ENCODE measurements at regions not wholly inside any gene's neighbourhood (a gene's known extent, or its start where the extent isn't known, plus 50 kb on each side); places are given as distances from the start of the nearest gene placed in this dataset.

DNA sequence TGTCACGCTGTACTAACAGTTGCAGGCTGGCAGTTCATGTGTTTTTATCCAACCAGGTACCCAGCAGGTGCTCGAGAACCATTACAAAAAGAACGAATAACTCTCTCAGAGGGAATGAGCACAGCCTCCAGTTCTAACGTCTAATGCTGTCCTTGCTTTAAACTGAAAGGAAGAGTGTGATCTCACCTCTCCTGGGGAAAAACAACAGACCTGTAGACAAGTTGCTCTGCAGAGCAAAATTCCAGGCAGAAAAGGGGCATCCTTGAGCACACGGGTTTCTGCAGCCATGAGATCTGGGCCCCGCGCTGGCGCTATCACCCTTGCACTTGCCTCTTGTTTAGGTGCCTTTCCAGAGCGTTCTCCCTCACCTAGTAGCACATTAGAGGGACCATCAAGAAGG is 92.5 kb upstream of the DNAH5 start:
- ATAC-seq (no peak), FAIRE-seq (no peak), DNase-seq (ENCODE audit: low read depth, low spot score) (no peak)
- ChIA-PET RAD21 (ENCODE audit: unreplicated experiment) (no interaction called here), POLR2A (no interaction called here), SMC1A (ENCODE audit: uncharacterized antibody, unreplicated experiment) (no interaction called here), CTCF (interaction anchor here (1.3 kb wide), 2 partner anchors 25 to 45 kb away, joined by 3 read pairs; no protein-coding TSS in a partner anchor)
- intact Hi-C loops (cut with micrococcal nuclease; ENCODE audit: unreplicated experiment), result no loop called here
- Histone ChIP-seq H4K20me1 (ENCODE audit: control insufficient read depth, insufficient read depth) (no peaks in the 10 kb centered on the region), H3K27me3 (replicated peaks in 1 of 2; ENCODE audit: control insufficient read depth in 2 of 2, insufficient read depth in 2 of 2, low read length in 1 of 2) (peaks cover 0 to 4% of the 10 kb centered on the region in 2 experiments; a peak in 2 of 4 replicates), H3K9ac (ENCODE audit: control insufficient read depth, insufficient read depth, low read length) (no peak overlapping the region), H3K4me1 (ENCODE audit: control insufficient read depth, insufficient read depth, low read length) (no peaks in the 10 kb centered on the region), H3K36me3 (ENCODE audit: control insufficient read depth in 2 of 2, insufficient read depth in 2 of 2, low read length in 1 of 2) (no peaks in the 10 kb centered on the region), H3K79me2 (ENCODE audit: control insufficient read depth, insufficient read depth, low read length) (no peaks in the 10 kb centered on the region), H2AFZ (ENCODE audit: control insufficient read depth, low read depth, low read length) (no peak overlapping the region), H3K4me2 (ENCODE audit: control insufficient read depth, insufficient read depth) (no peak overlapping the region), H3K4me3 (no peak overlapping the region), H3K9me3 (replicated peaks; ENCODE audit: control insufficient read depth, insufficient read depth, low read length) (no peaks in the 10 kb centered on the region), H3K27ac (ENCODE audit: control insufficient read depth, insufficient read depth) (no peak overlapping the region)
- in situ Hi-C loops (cut with MboI), result no loop called here
- no peak for TF ChIP-seq RBBP5 (conservative IDR thresholded peaks at IDR 0.05)
- TF ChIP-seq, protein P1, sequence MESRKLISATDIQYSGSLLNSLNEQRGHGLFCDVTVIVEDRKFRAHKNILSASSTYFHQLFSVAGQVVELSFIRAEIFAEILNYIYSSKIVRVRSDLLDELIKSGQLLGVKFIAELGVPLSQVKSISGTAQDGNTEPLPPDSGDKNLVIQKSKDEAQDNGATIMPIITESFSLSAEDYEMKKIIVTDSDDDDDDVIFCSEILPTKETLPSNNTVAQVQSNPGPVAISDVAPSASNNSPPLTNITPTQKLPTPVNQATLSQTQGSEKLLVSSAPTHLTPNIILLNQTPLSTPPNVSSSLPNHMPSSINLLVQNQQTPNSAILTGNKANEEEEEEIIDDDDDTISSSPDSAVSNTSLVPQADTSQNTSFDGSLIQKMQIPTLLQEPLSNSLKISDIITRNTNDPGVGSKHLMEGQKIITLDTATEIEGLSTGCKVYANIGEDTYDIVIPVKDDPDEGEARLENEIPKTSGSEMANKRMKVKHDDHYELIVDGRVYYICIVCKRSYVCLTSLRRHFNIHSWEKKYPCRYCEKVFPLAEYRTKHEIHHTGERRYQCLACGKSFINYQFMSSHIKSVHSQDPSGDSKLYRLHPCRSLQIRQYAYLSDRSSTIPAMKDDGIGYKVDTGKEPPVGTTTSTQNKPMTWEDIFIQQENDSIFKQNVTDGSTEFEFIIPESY (IDR thresholded peaks at IDR 0.05), result 0 out of 2 replicates have a peak, but pooled peaks have one; percentile 48
- no peak for TF ChIP-seq MTA2 (IDR thresholded peaks at IDR 0.05; ENCODE audit: low read depth)
- WGBS (ENCODE audit: insufficient coverage, insufficient replicate concordance, low lambda C conversion rate, missing lambda C conversion rate), result 58% methylated on average over 9 of the region's 9 CpGs
- no TSS peak for BruUV-seq (replicated peaks)

DNA sequence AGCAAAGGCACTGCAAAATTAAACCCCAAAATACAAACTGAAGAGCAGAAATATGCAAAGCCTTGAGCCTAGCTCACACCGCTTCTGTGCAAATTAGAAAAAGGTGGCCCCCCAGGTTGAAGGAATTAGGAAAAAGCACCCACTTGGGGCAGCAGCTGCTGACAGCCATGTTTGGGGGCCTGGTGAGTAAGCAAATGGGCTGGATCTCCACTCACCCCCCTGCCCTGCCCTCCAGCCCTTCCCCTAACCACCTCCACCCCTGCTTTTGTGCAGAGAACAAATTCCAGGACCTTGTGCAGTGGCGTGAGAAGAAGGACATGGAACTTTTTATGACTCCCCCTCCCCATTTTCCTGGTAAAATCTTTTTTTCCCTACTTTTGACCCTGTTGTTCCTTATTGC is 92.0 kb upstream of the DNAH5 start:
- SMC1A ChIA-PET (ENCODE audit: uncharacterized antibody, unreplicated experiment), result interaction anchor here (1.3 kb wide), 1 partner anchor 25 kb away, joined by 3 read pairs; no protein-coding TSS in a partner anchor
- RAD21 ChIA-PET (ENCODE audit: unreplicated experiment), result no interaction called here
- CTCF ChIA-PET, result no interaction called here
- Histone ChIP-seq H4K20me1 (ENCODE audit: control insufficient read depth, insufficient read depth) (no peaks in the 10 kb centered on the region), H3K9me3 (replicated peaks; ENCODE audit: control insufficient read depth, insufficient read depth, low read length) (no peaks in the 10 kb centered on the region), H3K4me3 (no peak overlapping the region), H3K27me3 (replicated peaks in 1 of 2; ENCODE audit: control insufficient read depth in 2 of 2, insufficient read depth in 2 of 2, low read length in 1 of 2) (peaks cover 0 to 4% of the 10 kb centered on the region in 2 experiments; a peak in 2 of 4 replicates), H3K4me1 (ENCODE audit: control insufficient read depth, insufficient read depth, low read length) (no peaks in the 10 kb centered on the region), H2AFZ (ENCODE audit: control insufficient read depth, low read depth, low read length) (no peak overlapping the region), H3K79me2 (ENCODE audit: control insufficient read depth, insufficient read depth, low read length) (no peaks in the 10 kb centered on the region), H3K36me3 (ENCODE audit: control insufficient read depth in 2 of 2, insufficient read depth in 2 of 2, low read length in 1 of 2) (no peaks in the 10 kb centered on the region), H3K27ac (ENCODE audit: control insufficient read depth, insufficient read depth) (no peak overlapping the region), H3K4me2 (ENCODE audit: control insufficient read depth, insufficient read depth) (no peak overlapping the region), H3K9ac (ENCODE audit: control insufficient read depth, insufficient read depth, low read length) (no peak overlapping the region)
- BruUV-seq (replicated peaks), result no TSS peak
- WGBS (ENCODE audit: insufficient coverage, insufficient replicate concordance, low lambda C conversion rate, missing lambda C conversion rate), result 42% methylated on average over 2 of the region's 2 CpGs
- ATAC-seq (no peak), DNase-seq (ENCODE audit: low read depth, low spot score) (no peak), FAIRE-seq (no peak)
- intact Hi-C loops (cut with micrococcal nuclease; ENCODE audit: unreplicated experiment), result no loop called here
- in situ Hi-C loops (cut with MboI), result no loop called here
- TF ChIP-seq YBX1 (IDR thresholded peaks at IDR 0.05) (no peak), STAT3 (IDR thresholded peaks at IDR 0.05; ENCODE audit: low read depth, low read length) (no peak), MTA2 (IDR thresholded peaks at IDR 0.05; ENCODE audit: low read depth) (no peak), CREB1 (IDR thresholded peaks at IDR 0.05; ENCODE audit: low read depth) (no peak), CBX3 (IDR thresholded peaks at IDR 0.05; ENCODE audit: borderline replicate concordance, low read depth) (no peak), NR2F1 (conservative IDR thresholded peaks at IDR 0.05) (no peak), NBN (IDR thresholded peaks at IDR 0.05) (no peak), KLF5 (IDR thresholded peaks at IDR 0.05; ENCODE audit: partially characterized antibody) (no peak)
- TF ChIP-seq, protein P2, sequence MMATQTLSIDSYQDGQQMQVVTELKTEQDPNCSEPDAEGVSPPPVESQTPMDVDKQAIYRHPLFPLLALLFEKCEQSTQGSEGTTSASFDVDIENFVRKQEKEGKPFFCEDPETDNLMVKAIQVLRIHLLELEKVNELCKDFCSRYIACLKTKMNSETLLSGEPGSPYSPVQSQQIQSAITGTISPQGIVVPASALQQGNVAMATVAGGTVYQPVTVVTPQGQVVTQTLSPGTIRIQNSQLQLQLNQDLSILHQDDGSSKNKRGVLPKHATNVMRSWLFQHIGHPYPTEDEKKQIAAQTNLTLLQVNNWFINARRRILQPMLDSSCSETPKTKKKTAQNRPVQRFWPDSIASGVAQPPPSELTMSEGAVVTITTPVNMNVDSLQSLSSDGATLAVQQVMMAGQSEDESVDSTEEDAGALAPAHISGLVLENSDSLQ (IDR thresholded peaks at IDR 0.05), result no peak
- TF ChIP-seq, protein P3, sequence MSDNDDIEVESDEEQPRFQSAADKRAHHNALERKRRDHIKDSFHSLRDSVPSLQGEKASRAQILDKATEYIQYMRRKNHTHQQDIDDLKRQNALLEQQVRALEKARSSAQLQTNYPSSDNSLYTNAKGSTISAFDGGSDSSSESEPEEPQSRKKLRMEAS (IDR thresholded peaks at IDR 0.05; ENCODE audit: low read depth, low read length), result no peak
- TF ChIP-seq, protein P4, sequence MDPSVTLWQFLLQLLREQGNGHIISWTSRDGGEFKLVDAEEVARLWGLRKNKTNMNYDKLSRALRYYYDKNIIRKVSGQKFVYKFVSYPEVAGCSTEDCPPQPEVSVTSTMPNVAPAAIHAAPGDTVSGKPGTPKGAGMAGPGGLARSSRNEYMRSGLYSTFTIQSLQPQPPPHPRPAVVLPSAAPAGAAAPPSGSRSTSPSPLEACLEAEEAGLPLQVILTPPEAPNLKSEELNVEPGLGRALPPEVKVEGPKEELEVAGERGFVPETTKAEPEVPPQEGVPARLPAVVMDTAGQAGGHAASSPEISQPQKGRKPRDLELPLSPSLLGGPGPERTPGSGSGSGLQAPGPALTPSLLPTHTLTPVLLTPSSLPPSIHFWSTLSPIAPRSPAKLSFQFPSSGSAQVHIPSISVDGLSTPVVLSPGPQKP (IDR thresholded peaks at IDR 0.05; ENCODE audit: low read depth, low read length), result no peak
- POLR2A ChIA-PET, result no interaction called here
